ENCODE measurements at regions not wholly inside any gene's neighbourhood (a gene's known extent, or its start where the extent isn't known, plus 50 kb on each side); places are given as distances from the start of the nearest gene placed in this dataset.
"Not testable (repeated sequence)": the region's sequence is repeated elsewhere in the genome, so short reads cannot be mapped to it uniquely, and the experiment has no call there.

- no peak for DNase-seq (ENCODE audit: low spot score)
Observed at GRCh38 chr10:124324451-124324850, 94.3 kb downstream of the OAT start.

- no peak for DNase-seq (ENCODE audit: low spot score)
Observed at GRCh38 chr10:124323806-124324205, 94.9 kb downstream of the OAT start.

- DNase-seq (ENCODE audit: low spot score) = no peak
Observed at GRCh38 chr10:124323111-124323725, 95.5 kb downstream of the OAT start.

- DNase-seq (ENCODE audit: low spot score) = no peak
Observed at GRCh38 chr10:124322191-124322980, 96.3 kb downstream of the OAT start.

GRCh38 chr10:124321433-124322089, 97.2 kb downstream of the OAT start:
- no peak for DNase-seq (ENCODE audit: low spot score)

GRCh38 chr10:124320778-124321432, 97.8 kb downstream of the OAT start:
- DNase-seq (ENCODE audit: low spot score) = no peak

GRCh38 chr10:124319926-124320391, 98.8 kb downstream of the OAT start:
- DNase-seq (ENCODE audit: low spot score) = peak; percentile 74

GRCh38 chr10:124319520-124319919, 99.2 kb downstream of the OAT start:
- DNase-seq (ENCODE audit: low spot score) = not testable (repeated sequence)

GRCh38 chr10:124318811-124319210, 99.9 kb downstream of the OAT start:
- no peak for DNase-seq (ENCODE audit: low spot score)

GRCh38 chr10:124318076-124318475, 100.6 kb downstream of the OAT start:
- DNase-seq (ENCODE audit: low spot score) = no peak

- DNase-seq (ENCODE audit: low spot score) = no peak
Observed at GRCh38 chr10:124316326-124316725, 102.4 kb downstream of the OAT start.

GRCh38 chr10:124315591-124316270, 103.0 kb downstream of the OAT start:
- no peak for DNase-seq (ENCODE audit: low spot score)

GRCh38 chr10:124313374-124313773, 105.3 kb downstream of the OAT start:
- no peak for DNase-seq (ENCODE audit: low spot score)

GRCh38 chr10:124308811-124309210, 109.9 kb downstream of the OAT start:
- no peak for DNase-seq (ENCODE audit: low spot score)

- DNase-seq (ENCODE audit: low spot score) = no peak
Observed at GRCh38 chr10:124308056-124308645, 110.6 kb downstream of the OAT start.

GRCh38 chr10:124307591-124307990, 111.1 kb downstream of the OAT start:
- no peak for DNase-seq (ENCODE audit: low spot score)

- peak; percentile 33 for DNase-seq (ENCODE audit: low spot score)
Observed at GRCh38 chr10:124306922-124307371, 111.8 kb downstream of the OAT start.

- DNase-seq (ENCODE audit: low spot score) = no peak
Observed at GRCh38 chr10:124306520-124306919, 112.2 kb downstream of the OAT start.

GRCh38 chr10:124305984-124306383, 112.7 kb downstream of the OAT start:
- DNase-seq (ENCODE audit: low spot score) = no peak

- DNase-seq (ENCODE audit: low spot score) = no peak
Observed at GRCh38 chr10:124305131-124305530, 113.6 kb downstream of the OAT start.

- DNase-seq (ENCODE audit: low spot score) = no peak
Observed at GRCh38 chr10:124303662-124304418, 114.9 kb downstream of the OAT start.
